Neural crest cell (in vitro differentiated cells): ENCODE measurements at regions not wholly inside any gene's neighbourhood (a gene's known extent, or its start where the extent isn't known, plus 50 kb on each side); places are given as distances from the start of the nearest gene placed in this dataset.

Experiments
- DNase-seq: peaks from one replicate; pipeline ENCODE4 v3.0.0; 2021; ENCODE audit warnings: low read depth, mixed read lengths, low spot score
- H3K27ac Mint-ChIP-seq: one replicate; pipeline ENCODE4 v1.8.0; 2021; ENCODE audit warnings: mild to moderate bottlenecking, mixed read lengths; ENCODE audit not compliant: unreplicated experiment
- H3K27me3 Mint-ChIP-seq: 2 replicates; pipeline ENCODE4 v1.8.0; 2021; ENCODE audit warnings: low read depth, mild to moderate bottlenecking, mixed read lengths
- H3K36me3 Mint-ChIP-seq: 2 replicates; pipeline ENCODE4 v1.8.0; 2021; ENCODE audit warnings: low read depth, mild to moderate bottlenecking, mixed read lengths
- H3K4me1 Mint-ChIP-seq: 2 replicates; pipeline ENCODE4 v1.8.0; 2021; ENCODE audit warnings: mixed read lengths
- H3K4me3 Mint-ChIP-seq: one replicate; pipeline ENCODE4 v1.8.0; 2021; ENCODE audit warnings: mild to moderate bottlenecking, mixed read lengths
- H3K9me3 Mint-ChIP-seq: 2 replicates; pipeline ENCODE4 v1.8.0; 2021; ENCODE audit warnings: mixed read lengths
- TF ChIP-seq, protein P1 (sequence below): fragments of 200-600 bp; sonication (generic); conservative IDR thresholded peaks from 2 replicates; pipeline ENCODE4 v1.5.0; 2021; ENCODE audit warnings: antibody characterized with exemption, mild to moderate bottlenecking

DNA sequence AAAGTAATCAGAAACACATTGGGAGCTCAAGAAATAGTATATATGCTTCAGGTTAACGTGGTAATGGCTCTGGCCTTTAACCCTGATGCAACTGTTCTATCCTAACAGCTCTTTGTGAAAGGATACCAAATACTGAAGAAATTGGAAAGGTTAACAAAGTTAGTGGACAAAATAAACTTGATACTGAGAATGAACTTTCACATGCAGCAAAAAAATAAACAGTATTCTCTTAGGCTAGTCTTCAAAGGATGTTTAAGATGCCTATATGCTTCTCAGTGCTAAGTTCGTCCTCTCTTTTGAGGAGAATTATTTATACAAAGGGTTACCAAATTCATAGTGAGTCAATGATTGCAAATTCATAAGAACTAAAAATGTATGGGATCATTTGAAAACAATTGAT, 256.2 kb upstream of the FERD3L start:
- H3K4me1 Mint-ChIP-seq, result peaks cover 6% of the 10 kb centered on the region

DNA sequence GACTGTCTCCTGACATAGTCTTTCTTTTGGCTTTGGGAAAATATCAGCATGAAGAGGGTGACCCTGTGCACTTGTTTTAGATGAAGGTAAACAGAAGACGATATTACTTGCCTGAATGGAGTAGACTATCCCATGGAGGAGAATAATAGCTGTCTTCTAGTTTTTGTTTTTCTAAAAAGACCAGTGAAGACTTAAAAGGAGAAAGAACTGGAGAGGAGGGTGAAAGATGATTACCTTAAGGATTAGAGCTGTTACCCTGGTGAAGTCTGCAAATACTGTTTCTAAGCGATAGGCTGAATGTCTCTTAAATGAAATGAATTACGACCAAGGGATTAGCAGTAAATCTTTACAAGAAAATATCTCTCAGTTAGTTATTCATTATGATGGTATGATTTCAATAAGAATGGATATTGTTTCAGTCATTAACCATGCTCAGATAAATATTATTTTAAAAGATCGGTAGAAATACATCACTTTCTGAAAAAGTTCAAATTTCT, 255.6 kb upstream of the FERD3L start:
- Mint-ChIP-seq H3K27me3 (no peaks in the 10 kb centered on the region), H3K4me3 (no peak overlapping the region), H3K4me1 (peaks cover 6% of the 10 kb centered on the region), H3K27ac (no peak overlapping the region), H3K9me3 (peaks cover 4% of the 10 kb centered on the region), H3K36me3 (peaks cover 3% of the 10 kb centered on the region)
- DNase-seq, result no peak
- TF ChIP-seq, protein P1, sequence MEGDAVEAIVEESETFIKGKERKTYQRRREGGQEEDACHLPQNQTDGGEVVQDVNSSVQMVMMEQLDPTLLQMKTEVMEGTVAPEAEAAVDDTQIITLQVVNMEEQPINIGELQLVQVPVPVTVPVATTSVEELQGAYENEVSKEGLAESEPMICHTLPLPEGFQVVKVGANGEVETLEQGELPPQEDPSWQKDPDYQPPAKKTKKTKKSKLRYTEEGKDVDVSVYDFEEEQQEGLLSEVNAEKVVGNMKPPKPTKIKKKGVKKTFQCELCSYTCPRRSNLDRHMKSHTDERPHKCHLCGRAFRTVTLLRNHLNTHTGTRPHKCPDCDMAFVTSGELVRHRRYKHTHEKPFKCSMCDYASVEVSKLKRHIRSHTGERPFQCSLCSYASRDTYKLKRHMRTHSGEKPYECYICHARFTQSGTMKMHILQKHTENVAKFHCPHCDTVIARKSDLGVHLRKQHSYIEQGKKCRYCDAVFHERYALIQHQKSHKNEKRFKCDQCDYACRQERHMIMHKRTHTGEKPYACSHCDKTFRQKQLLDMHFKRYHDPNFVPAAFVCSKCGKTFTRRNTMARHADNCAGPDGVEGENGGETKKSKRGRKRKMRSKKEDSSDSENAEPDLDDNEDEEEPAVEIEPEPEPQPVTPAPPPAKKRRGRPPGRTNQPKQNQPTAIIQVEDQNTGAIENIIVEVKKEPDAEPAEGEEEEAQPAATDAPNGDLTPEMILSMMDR, result no peak

More for the DNA sequence above, 256.2 kb upstream of the FERD3L start:
- no peaks in the 10 kb centered on the region for H3K27me3 Mint-ChIP-seq
- peaks cover 3% of the 10 kb centered on the region for H3K36me3 Mint-ChIP-seq
- H3K4me3 Mint-ChIP-seq, result no peak overlapping the region
- TF ChIP-seq, protein P1, result no peak
- DNase-seq, result no peak
- no peak overlapping the region for H3K27ac Mint-ChIP-seq
- H3K9me3 Mint-ChIP-seq, result peaks cover 4% of the 10 kb centered on the region

DNA sequence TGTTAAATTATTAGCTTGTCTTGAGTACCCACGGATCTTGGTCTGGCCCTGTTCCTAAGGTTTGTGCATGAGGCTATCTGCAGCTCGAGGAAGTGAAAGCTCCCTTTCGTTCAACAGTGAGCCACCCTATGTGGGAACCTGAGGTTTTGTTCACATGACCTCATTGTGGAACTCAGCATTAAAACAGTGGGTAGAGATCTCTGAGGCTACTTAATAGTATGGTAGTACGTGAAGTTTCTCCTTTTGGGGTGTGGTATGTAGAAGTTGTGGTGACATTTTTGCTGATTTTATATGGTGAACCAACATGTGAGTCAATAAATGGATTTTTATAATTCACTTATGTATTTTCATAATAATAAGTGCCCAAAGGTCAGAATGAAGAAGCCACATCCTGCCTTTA, 252.7 kb upstream of the FERD3L start:
- peaks cover 3% of the 10 kb centered on the region for H3K36me3 Mint-ChIP-seq
- DNase-seq, result no peak
- no peak overlapping the region for H3K27ac Mint-ChIP-seq
- H3K4me3 Mint-ChIP-seq, result no peak overlapping the region
- H3K9me3 Mint-ChIP-seq, result peaks cover 4% of the 10 kb centered on the region
- H3K4me1 Mint-ChIP-seq, result peaks cover 6% of the 10 kb centered on the region
- no peaks in the 10 kb centered on the region for H3K27me3 Mint-ChIP-seq
- TF ChIP-seq, protein P1, result no peak

DNA sequence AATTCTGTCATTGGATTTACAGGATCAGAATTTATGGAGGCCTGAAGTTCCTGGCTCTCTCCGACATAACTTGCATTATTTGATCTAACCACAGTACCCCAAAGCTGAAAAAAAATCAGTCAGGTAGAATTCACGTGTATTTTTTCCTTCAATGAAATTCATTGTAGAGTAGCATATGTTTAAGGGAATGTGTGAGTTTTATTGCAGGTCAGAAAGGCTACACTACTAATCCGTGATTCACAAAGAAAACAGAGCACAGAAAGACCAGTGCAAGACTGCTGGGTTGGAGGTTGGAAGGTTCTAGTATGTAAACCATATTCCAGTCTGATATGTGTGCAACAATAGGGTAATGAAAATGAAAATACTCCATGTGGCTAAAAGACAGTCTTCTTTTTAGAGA, 247.0 kb upstream of the FERD3L start:
- DNase-seq, result no peak
- no peak overlapping the region for H3K27ac Mint-ChIP-seq
- H3K36me3 Mint-ChIP-seq, result no peaks in the 10 kb centered on the region
- no peaks in the 10 kb centered on the region for H3K4me1 Mint-ChIP-seq
- H3K27me3 Mint-ChIP-seq, result no peaks in the 10 kb centered on the region
- H3K9me3 Mint-ChIP-seq, result peaks cover 1% of the 10 kb centered on the region
- TF ChIP-seq, protein P1, result no peak
- H3K4me3 Mint-ChIP-seq, result no peak overlapping the region

DNA sequence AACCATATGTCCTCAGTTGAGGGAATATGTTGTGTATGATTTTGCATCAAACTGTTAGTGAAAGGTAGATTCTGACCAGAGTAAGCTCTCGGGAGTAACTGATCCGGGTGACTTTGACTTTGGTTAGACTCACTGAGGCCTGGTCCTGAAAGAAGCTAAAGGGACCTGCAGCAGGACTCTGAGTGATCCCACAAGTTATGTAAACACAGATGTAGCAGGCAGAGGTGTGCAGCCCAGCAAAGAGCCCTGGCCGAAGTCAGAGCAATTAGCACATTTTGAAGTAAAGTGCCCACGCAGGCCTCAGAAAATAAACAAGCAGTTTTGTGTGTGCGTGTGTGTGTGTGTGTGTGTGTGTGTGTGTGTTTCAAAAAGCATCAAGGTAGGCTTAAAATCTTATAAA, 245.6 kb upstream of the FERD3L start:
- TF ChIP-seq, protein P1, result no peak
- Mint-ChIP-seq H3K9me3 (peaks cover 3% of the 10 kb centered on the region), H3K4me3 (no peak overlapping the region), H3K27ac (no peak overlapping the region), H3K27me3 (no peaks in the 10 kb centered on the region), H3K36me3 (no peaks in the 10 kb centered on the region), H3K4me1 (no peaks in the 10 kb centered on the region)
- DNase-seq, result no peak

DNA sequence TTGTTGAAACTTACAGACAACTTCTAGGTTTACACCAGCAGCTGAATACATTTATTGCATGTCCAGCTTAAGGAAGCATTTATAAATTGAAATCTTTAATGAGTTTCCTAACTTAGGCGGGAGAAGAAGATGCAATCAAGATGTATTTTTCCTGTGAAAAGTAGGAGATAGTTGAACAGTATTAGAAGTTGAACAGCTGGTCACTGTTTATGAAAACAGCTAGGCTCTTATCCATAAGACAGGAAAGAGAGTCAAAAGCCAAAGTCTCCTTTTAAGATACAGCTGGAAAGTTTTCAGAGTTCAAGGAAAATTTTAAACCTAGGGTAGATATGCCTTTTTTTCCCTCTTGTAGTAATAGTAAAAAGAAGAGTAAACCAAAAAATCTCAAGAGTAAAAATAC, 236.1 kb upstream of the FERD3L start:
- no peak overlapping the region for H3K4me3 Mint-ChIP-seq
- H3K9me3 Mint-ChIP-seq, result no peaks in the 10 kb centered on the region
- TF ChIP-seq, protein P1, result no peak
- peaks cover 15% of the 10 kb centered on the region for H3K4me1 Mint-ChIP-seq
- H3K27ac Mint-ChIP-seq, result no peak overlapping the region
- no peaks in the 10 kb centered on the region for H3K27me3 Mint-ChIP-seq
- H3K36me3 Mint-ChIP-seq, result no peaks in the 10 kb centered on the region
- no peak for DNase-seq
